GM13977 (cell line): ENCODE measurements at regions not wholly inside any gene's neighbourhood (a gene's known extent, or its start where the extent isn't known, plus 50 kb on each side); places are given as distances from the start of the nearest gene placed in this dataset.
"Not testable (repeated sequence)": the region's sequence is repeated elsewhere in the genome, so short reads cannot be mapped to it uniquely, and the experiment has no call there.

Experiments
- DNase-seq: peaks from one replicate; pipeline ENCODE4 v3.0.0; 2012; ENCODE audit warnings: low spot score
- CTCF ChIP-seq: IDR thresholded peaks from 2 replicates; pipeline ENCODE4 v1.5.1; 2012; ENCODE audit warnings: mild to moderate bottlenecking, control low read depth; ENCODE audit not compliant: insufficient read depth; ENCODE audit errors: extremely low read depth, missing control alignments
- in situ Hi-C: fragments of 300-500 bp; cut with MboI; formaldehyde crosslinking; loops from one replicate; pipeline ENCODE4 v1.12.0; 2022; ENCODE audit warnings: low sequenced_read_pairs, low pct_unique_long_range_greater_than_20kb, mixed read lengths, inconsistent platforms; ENCODE audit not compliant: unreplicated experiment

DNA sequence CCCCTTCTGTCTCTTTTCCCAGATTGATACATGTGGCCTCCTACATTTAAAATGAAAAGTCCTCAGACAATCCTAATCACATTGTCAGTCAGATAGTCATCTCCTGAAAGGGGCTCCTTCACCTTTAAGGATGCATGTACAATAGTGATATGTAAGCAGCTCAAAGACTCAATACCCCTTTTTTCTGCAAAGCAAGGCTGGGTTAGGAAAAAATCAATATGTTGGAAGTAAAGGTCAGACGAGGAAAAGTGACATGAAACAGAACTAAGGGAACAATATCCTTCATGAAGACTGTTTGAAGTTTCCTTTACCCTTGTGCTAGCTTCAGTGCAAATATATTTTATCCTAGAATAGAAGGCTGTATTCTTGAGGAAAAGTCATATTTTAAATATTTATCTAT, 539.3 kb downstream of the NR2F2 start:
- no peak for TF ChIP-seq CTCF
- in situ Hi-C loops = no loop called here

GRCh38 chr15:96870580-96870979, 540.1 kb downstream of the NR2F2 start:
- no peak for TF ChIP-seq CTCF
- in situ Hi-C loops = no loop called here
- DNase-seq = no peak

More for the DNA sequence above, 539.3 kb downstream of the NR2F2 start:
- no peak for DNase-seq

DNA sequence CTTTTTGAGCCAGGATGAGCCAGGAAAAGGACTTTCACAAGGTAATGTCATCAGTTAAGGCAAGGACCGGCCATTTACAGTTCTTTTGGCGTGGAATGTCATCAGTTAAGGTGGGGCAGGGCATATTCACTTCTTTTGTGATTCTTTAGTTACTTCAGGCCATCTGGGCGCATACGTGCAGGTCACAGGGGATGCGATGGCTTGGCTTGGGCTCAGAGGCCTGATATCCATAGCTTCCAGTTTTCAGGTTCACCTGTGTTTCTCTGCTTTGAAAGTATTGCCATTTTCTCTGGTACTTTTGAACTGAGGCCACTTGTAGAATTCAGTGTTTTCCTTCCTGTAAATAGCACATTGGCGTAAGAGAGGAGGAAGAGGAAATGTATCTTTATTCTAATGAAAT, 546.9 kb downstream of the NR2F2 start:
- in situ Hi-C loops = not testable (repeated sequence)

DNA sequence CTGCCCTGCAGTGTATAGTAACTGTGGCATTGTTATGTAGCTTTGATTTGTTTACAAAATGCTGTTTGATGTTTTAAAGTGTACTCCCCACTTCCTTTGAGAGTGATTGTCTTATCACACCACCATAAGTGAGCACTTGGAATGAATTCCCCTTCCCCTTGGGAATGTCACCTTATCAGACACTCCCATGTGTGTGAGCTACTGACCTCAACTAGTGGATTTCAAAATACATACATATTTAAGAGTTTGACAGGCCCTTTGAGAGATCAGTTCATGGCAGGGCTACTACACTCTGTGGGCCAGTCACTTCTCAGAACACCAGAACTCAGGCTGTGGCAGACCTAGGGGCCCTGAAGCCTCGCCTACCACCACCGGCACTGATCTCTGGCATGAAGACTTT, 547.6 kb downstream of the NR2F2 start:
- TF ChIP-seq CTCF = no peak
- DNase-seq = no peak
- in situ Hi-C loops = no loop called here

More for the DNA sequence above, 546.9 kb downstream of the NR2F2 start:
- DNase-seq = not testable (repeated sequence)

GRCh38 chr15:96882121-96882772, 551.7 kb downstream of the NR2F2 start:
- TF ChIP-seq CTCF = no peak
- in situ Hi-C loops = no loop called here
- DNase-seq = no peak

DNA sequence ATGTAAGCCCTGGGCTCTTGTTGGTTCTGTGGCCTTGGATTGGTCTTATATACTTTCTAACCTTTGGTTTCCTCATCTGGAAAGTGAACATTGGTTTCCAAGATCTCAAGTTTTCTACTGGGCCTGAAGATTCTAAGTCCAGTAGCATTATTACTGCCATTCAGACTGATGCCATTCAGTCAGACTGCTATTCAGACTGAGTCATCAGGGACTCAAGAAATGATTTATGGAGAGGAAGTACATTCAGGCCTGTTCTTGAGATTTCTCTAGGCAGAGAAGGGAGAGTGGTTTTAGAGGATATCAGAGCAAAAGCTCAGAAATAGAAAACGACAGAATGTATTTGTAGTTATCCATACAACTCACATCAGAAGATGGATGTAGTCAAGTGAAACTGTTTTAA, 557.2 kb downstream of the NR2F2 start:
- TF ChIP-seq CTCF = no peak
- no peak for DNase-seq
- in situ Hi-C loops = no loop called here

- no peak for TF ChIP-seq CTCF
- no peak for DNase-seq
- in situ Hi-C loops = no loop called here
Measured at GRCh38 chr15:96888764-96889163, 558.3 kb downstream of the NR2F2 start.
